ENCODE measurements at regions not wholly inside any gene's neighbourhood (a gene's known extent, or its start where the extent isn't known, plus 50 kb on each side); places are given as distances from the start of the nearest gene placed in this dataset.

- DNase-seq (no peak), ATAC-seq (no peak)
- Histone ChIP-seq H3K27me3 (ENCODE audit: low read length) (no peaks in the 10 kb centered on the region), H3K4me3 (ENCODE audit: low read length) (no peak overlapping the region), H4K20me1 (ENCODE audit: low read length) (no peaks in the 10 kb centered on the region), H3F3A (ENCODE audit: low read length, unreplicated experiment) (no peaks in the 10 kb centered on the region), H3K79me2 (ENCODE audit: low read length) (no peaks in the 10 kb centered on the region), H3K4me1 (ENCODE audit: insufficient read depth, low read length) (peaks cover 24% of the 10 kb centered on the region), H3K27ac (ENCODE audit: low read length) (no peak overlapping the region), H3K36me3 (ENCODE audit: low read depth, low read length) (no peaks in the 10 kb centered on the region), H3K4me2 (ENCODE audit: low read length) (no peak overlapping the region), H2AFZ (ENCODE audit: low read length) (no peak overlapping the region), H3K9me2 (replicated peaks; ENCODE audit: low read length) (no peaks in the 10 kb centered on the region), H3K9me3 (ENCODE audit: low read length) (no peaks in the 10 kb centered on the region), H3K9ac (ENCODE audit: low read length) (no peak overlapping the region)
- intact Hi-C loops (cut with micrococcal nuclease): no loop called here
- TF ChIP-seq CTCF (conservative IDR thresholded peaks at IDR 0.05; ENCODE audit: low read depth, low read length): no peak
- TF ChIP-seq EZH2phosphoT487 (IDR thresholded peaks at IDR 0.05; ENCODE audit: borderline replicate concordance, low read length): no peak
- TF ChIP-seq EZH2 (IDR thresholded peaks at IDR 0.05; ENCODE audit: low read length, unreplicated experiment): no peak
- BruUV-seq (replicated peaks): no TSS peak
- CTCF ChIA-PET: no interaction called here
- POLR2A ChIA-PET (ENCODE audit: unreplicated experiment): interaction anchor here (0.7 kb wide), 1 partner anchor 931 kb away, joined by 3 read pairs; no protein-coding TSS in a partner anchor
Measured at GRCh38 chr1:87204921-87205320, 123.8 kb upstream of the LMO4 start.

DNA sequence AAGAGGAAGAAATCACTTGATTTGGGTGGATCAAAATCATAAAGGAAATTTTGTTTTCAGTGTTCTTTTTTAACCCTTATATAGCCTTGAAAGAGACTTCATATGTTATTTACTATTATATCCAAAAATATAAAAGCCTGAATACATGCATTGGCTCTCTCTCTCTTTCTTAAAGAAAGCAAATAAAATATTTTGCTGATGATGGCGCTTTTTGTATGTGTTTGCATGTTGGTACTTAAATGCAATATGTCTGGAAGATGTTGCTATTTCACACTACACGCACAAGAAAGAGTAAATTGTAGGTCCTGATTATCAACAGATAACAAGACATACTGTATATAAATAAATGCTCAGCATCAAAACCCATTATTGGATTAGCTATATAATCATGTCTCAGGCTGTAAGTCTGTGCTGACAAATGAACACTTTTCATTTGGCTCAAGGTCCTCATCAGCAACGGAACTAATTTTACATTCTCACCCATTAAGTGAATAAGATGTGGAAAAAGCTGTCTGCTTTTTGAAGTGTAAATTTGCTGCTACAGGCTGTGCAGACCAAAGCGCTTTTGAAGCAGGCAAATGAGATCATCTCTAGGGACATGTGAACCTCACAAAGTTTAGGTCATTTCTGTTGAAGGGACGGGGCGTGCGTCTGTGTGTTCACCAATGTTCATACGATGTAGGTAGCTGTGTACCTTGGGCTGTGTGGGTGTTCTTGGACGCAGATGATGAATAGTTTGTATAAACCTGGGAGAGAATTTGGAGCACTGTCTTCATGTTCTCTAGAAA is 122.4 kb upstream of the LMO4 start:
- Histone ChIP-seq H2AFZ (ENCODE audit: low read length) (no peak overlapping the region), H3K4me2 (ENCODE audit: low read length) (no peak overlapping the region), H3K9me2 (replicated peaks; ENCODE audit: low read length) (no peaks in the 10 kb centered on the region), H3K4me1 (ENCODE audit: insufficient read depth, low read length) (peaks cover 17% of the 10 kb centered on the region), H3K27me3 (ENCODE audit: low read length) (no peaks in the 10 kb centered on the region), H3K4me3 (ENCODE audit: low read length) (no peak overlapping the region), H3K79me2 (ENCODE audit: low read length) (no peaks in the 10 kb centered on the region), H3F3A (ENCODE audit: low read length, unreplicated experiment) (no peaks in the 10 kb centered on the region), H3K27ac (ENCODE audit: low read length) (no peak overlapping the region), H3K9ac (ENCODE audit: low read length) (no peak overlapping the region), H3K36me3 (ENCODE audit: low read depth, low read length) (no peaks in the 10 kb centered on the region), H3K9me3 (ENCODE audit: low read length) (no peaks in the 10 kb centered on the region), H4K20me1 (ENCODE audit: low read length) (no peaks in the 10 kb centered on the region)
- DNase-seq (no peak), ATAC-seq (no peak)
- intact Hi-C loops (cut with micrococcal nuclease): no loop called here
- no TSS peak for BruUV-seq (replicated peaks)
- CTCF ChIA-PET: no interaction called here
- TF ChIP-seq EZH2phosphoT487 (IDR thresholded peaks at IDR 0.05; ENCODE audit: borderline replicate concordance, low read length): no peak
- no peak for TF ChIP-seq EZH2 (IDR thresholded peaks at IDR 0.05; ENCODE audit: low read length, unreplicated experiment)
- TF ChIP-seq CTCF (conservative IDR thresholded peaks at IDR 0.05; ENCODE audit: low read depth, low read length): no peak
- POLR2A ChIA-PET (ENCODE audit: unreplicated experiment): no interaction called here

- BruUV-seq (replicated peaks): no TSS peak
- no peaks in the 10 kb centered on the region for H3K79me2 ChIP-seq (ENCODE audit: low read length)
- no peak overlapping the region for H3K9ac ChIP-seq (ENCODE audit: low read length)
- H3K4me3 ChIP-seq (ENCODE audit: low read length): no peak overlapping the region
- H3K9me2 ChIP-seq (replicated peaks; ENCODE audit: low read length): no peaks in the 10 kb centered on the region
- ATAC-seq: no peak
- H3K27me3 ChIP-seq (ENCODE audit: low read length): no peaks in the 10 kb centered on the region
- intact Hi-C loops (cut with micrococcal nuclease): no loop called here
- ChIA-PET POLR2A (ENCODE audit: unreplicated experiment) (no interaction called here), CTCF (no interaction called here)
- H3K4me2 ChIP-seq (ENCODE audit: low read length): no peak overlapping the region
- H3F3A ChIP-seq (ENCODE audit: low read length, unreplicated experiment): no peaks in the 10 kb centered on the region
- H3K27ac ChIP-seq (ENCODE audit: low read length): no peak overlapping the region
- TF ChIP-seq CTCF (conservative IDR thresholded peaks at IDR 0.05; ENCODE audit: low read depth, low read length) (no peak), EZH2 (IDR thresholded peaks at IDR 0.05; ENCODE audit: low read length, unreplicated experiment) (no peak), EZH2phosphoT487 (IDR thresholded peaks at IDR 0.05; ENCODE audit: borderline replicate concordance, low read length) (no peak)
- no peaks in the 10 kb centered on the region for H4K20me1 ChIP-seq (ENCODE audit: low read length)
- no peak overlapping the region for H2AFZ ChIP-seq (ENCODE audit: low read length)
- H3K9me3 ChIP-seq (ENCODE audit: low read length): no peaks in the 10 kb centered on the region
- DNase-seq: no peak
- H3K4me1 ChIP-seq (ENCODE audit: insufficient read depth, low read length): peaks cover 13% of the 10 kb centered on the region
- no peaks in the 10 kb centered on the region for H3K36me3 ChIP-seq (ENCODE audit: low read depth, low read length)
Measured at GRCh38 chr1:87208080-87208479, 120.6 kb upstream of the LMO4 start.
